Coronary artery (tissue), 2 donors: ENCODE measurements at regions not wholly inside any gene's neighbourhood (a gene's known extent, or its start where the extent isn't known, plus 50 kb on each side); places are given as distances from the start of the nearest gene placed in this dataset.

Experiments used
- DNase-seq: peaks from one replicate; pipeline ENCODE4 v3.0.0-alpha.2; 2017; ENCODE audit warnings: low spot score
- H3K27ac ChIP-seq, 2 donors: fragments of 200-600 bp; sonication (generic); one replicate each; pipeline ENCODE4 v1.5.1; 2016 to 2019
- H3K4me3 ChIP-seq: fragments of 200-600 bp; sonication (generic); 2 replicates; pipeline ENCODE4 v1.5.1; 2016; ENCODE audit warnings: mild to moderate bottlenecking, moderate library complexity
- TF ChIP-seq, protein P1 (sequence below): fragments of 200-600 bp; sonication (generic); IDR thresholded peaks from one replicate; pipeline ENCODE4 v1.5.1; 2019; ENCODE audit warnings: antibody characterized with exemption

DNA sequence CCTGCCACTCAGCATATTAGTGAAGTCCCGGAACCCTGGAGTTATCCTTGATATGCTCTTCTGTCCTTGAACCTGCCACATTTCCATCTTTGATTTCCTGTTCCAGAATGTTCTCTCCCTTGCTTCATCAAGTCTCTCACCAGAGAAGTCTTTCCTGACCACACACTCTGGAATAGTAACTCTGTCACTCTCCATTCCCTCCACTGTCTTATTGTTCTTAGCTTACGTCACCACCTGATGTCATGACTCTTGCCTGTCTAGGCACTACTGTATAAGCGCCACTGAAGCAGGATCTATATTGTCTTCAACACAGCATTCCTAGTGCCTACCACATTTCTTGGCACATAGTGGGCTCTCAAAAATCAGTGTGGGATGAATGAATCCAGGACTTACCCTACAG lies 65.4 kb upstream of the SMYD2 start:
- H3K27ac ChIP-seq, result no peak overlapping the region
- no peak overlapping the region for H3K4me3 ChIP-seq
- DNase-seq, result no peak
- TF ChIP-seq, protein P1, sequence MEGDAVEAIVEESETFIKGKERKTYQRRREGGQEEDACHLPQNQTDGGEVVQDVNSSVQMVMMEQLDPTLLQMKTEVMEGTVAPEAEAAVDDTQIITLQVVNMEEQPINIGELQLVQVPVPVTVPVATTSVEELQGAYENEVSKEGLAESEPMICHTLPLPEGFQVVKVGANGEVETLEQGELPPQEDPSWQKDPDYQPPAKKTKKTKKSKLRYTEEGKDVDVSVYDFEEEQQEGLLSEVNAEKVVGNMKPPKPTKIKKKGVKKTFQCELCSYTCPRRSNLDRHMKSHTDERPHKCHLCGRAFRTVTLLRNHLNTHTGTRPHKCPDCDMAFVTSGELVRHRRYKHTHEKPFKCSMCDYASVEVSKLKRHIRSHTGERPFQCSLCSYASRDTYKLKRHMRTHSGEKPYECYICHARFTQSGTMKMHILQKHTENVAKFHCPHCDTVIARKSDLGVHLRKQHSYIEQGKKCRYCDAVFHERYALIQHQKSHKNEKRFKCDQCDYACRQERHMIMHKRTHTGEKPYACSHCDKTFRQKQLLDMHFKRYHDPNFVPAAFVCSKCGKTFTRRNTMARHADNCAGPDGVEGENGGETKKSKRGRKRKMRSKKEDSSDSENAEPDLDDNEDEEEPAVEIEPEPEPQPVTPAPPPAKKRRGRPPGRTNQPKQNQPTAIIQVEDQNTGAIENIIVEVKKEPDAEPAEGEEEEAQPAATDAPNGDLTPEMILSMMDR, result no peak

DNA sequence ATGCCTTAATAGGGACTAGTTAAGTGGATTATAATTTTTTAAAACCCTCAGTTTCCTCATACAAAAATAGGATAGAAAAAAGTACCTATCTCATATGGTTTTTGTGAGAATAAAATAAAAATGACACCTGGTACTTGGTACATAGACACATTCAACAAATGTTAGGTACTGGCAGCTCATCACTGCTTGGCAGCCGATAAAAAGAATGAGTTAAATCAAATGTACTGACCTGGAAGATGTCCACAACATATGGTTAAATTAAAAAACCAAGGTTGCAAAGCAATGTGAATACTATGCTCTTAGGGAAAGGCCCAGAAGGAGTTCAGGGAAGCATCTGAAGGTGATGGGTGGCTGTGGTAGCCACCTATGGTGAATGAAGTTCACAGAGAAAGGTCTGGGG lies 64.9 kb upstream of the SMYD2 start:
- no peak overlapping the region for H3K4me3 ChIP-seq
- no peak overlapping the region for H3K27ac ChIP-seq
- TF ChIP-seq, protein P1, result no peak
- no peak for DNase-seq

DNA sequence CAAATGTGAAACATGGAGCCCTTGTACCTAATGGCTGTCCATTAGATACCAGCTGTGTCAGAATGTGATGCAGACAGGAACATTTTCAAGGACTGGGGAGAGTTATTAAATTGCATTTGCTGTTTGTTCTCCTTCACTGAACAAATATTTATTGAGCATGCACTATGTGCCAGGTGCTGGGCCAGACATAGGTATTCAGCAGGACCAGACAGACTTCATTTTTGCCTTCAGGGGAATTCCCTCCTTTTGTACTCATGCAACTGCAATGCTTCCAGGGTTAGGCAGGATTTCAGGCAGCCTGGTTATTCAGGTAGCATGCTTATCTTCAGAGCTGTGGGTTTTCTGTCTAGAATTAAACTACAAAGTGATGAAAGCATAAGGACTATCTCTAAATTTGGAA lies 64.2 kb upstream of the SMYD2 start:
- TF ChIP-seq, protein P1, result no peak
- DNase-seq, result no peak
- H3K27ac ChIP-seq, result no peak overlapping the region
- no peak overlapping the region for H3K4me3 ChIP-seq

DNA sequence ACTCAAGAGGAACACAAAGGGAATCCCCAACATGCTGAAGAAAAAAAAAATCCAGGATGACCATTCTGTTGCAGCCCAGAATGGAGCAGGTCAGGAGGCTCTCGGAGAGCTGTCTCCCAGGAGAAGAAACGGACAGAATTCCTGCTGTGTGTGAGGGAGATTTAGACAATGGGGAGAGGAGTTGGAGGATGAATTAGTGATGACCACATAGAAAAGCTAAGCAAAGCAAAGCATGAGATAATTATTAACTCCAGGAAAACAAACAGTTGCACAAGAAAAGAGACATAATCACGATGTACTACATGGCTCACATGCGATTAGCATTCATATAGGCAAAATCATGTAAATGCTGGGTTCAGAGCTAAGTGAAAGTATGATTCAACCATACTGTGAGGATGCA lies 61.1 kb upstream of the SMYD2 start:
- Histone ChIP-seq H3K27ac (no peak overlapping the region), H3K4me3 (no peak overlapping the region)
- no peak for DNase-seq
- TF ChIP-seq, protein P1, result no peak

DNA sequence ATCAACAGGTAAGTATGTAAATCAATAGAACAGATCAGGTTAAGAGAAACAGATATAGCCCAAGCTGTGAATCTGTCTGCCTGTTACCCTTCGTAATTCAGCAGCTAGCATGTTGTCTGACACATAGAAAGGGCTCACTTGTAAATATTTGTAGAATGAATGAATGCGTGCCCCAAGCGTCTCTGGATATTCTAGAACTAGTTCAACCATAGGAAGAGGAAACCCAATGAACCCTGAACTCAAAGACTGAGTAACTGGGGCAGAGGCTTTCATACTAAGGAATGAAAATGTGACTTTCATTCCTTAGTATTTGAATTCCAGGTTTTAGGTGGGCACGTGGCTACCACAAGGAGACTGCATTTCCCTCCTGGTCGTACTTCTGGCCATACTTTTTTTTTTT lies 60.1 kb upstream of the SMYD2 start:
- Histone ChIP-seq H3K4me3 (no peak overlapping the region), H3K27ac (no peak overlapping the region)
- DNase-seq, result no peak
- TF ChIP-seq, protein P1, result no peak

DNA sequence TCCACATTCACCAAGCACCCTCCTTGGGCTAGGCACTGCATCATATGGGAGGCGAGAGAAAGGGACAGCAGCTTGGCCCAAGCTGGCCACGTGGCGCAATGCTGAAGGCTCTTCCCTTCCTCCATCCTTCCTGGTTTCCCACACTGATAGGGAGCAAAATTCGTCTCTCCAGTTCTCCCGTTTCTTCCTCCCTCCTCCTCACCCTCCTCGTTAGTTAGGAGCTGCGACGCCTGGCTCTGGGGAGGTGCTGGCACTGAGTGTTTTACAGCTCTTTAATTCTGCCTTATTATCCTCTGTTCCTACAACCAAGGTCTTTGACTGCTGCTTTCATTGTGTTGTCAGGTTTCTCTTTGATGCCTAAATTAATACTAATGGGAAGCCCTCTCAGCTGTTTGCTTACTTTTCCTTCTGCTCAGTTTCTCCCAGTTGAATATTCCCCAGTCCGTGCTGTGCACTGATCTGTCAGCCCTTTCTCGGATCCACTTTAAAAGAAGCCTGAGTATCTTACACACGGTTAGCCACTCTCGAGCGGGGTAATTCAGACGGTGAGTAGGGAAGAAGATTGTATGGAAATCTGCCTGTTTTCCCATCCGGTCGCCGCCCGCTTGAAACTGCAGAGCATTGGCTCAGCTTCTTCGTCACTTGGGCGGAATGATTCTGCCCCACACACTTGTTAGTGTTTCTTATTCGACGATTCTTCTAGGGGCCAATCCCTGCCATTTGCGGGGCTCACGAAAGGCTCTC lies 56.2 kb upstream of the SMYD2 start:
- Histone ChIP-seq H3K4me3 (peak overlapping the region; percentile 55), H3K27ac (no peak overlapping the region)
- TF ChIP-seq, protein P1, result no peak

DNA sequence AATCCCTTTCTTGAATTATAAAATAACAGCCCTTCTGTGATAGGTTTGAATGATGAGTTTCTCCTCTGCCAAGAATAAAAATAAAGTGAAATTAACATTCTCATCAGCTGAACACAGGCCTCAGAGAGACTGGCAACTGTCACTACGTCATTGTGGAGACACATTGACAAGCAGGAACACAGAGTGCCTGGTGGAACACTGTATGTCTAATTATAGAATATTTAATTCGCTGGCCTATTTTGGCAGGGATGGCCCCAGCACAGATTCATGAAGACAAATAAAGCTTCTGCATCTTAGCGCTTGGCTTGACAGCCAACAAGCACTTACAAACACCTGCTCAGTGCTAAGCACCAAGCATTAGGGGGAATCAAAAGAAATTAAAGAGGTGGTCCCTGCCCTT lies 52.0 kb upstream of the SMYD2 start:
- Histone ChIP-seq H3K4me3 (no peak overlapping the region), H3K27ac (no peak overlapping the region)
- DNase-seq, result no peak
- TF ChIP-seq, protein P1, result no peak

More for the DNA sequence above, 56.2 kb upstream of the SMYD2 start:
- DNase-seq, result no peak
